Kidney glomerular epithelial cell (primary cell): ENCODE measurements at regions not wholly inside any gene's neighbourhood (a gene's known extent, or its start where the extent isn't known, plus 50 kb on each side); places are given as distances from the start of the nearest gene placed in this dataset.
"Not testable (repeated sequence)": the region's sequence is repeated elsewhere in the genome, so short reads cannot be mapped to it uniquely, and the experiment has no call there.

Experiments used
- DNase-seq: peaks from one replicate; lab custom pipeline; 2025; lab: John Stamatoyannopoulos, UW

- DNase-seq = no peak
Observed at GRCh38 chr3:88408935-88409334, 259.2 kb downstream of the C3orf38 start.

GRCh38 chr3:88410259-88410658 is 260.5 kb downstream of the C3orf38 start:
- no peak for DNase-seq

DNA sequence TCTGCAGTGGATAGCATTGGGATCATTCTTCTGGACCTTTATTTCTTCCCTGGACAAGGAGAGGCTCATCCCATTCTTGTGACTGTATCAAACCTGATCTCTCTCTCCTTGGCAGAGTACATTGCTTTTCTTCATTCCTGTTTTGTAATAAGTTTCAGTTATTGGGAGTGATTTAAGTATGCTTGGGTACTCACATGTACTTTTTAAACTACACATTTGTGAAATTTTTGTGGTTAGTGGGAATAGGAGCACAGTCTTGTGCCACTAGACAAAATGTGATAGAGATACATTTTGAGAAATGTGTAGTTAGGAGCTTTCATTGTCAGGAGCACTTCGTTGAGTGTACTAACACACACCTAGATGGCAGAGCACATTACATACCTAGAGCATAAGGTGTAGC is 262.6 kb downstream of the C3orf38 start:
- no peak for DNase-seq

- DNase-seq = no peak
Observed at GRCh38 chr3:88416436-88416835, 266.7 kb downstream of the C3orf38 start.

DNA sequence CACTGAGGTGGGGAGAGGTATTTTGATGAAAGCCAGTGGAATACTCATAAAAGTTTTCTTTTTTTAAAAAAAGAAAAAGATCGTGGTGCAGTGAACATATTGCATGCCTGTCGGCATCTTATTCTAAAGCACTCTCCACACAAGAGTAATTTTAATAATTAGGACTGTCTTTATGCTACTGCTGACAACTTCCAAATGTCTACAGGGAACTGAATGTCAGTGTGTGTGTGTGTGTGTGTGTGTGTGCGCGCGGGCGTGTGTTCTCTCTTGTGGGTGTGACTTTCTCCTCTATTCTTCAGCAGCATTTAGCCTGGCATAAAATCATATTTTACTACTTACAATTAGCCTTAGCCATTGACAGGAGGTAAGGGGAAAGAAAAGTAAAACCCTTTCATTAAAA is 268.5 kb downstream of the C3orf38 start:
- DNase-seq = no peak

GRCh38 chr3:88433568-88433967 is 283.8 kb downstream of the C3orf38 start:
- no peak for DNase-seq

DNA sequence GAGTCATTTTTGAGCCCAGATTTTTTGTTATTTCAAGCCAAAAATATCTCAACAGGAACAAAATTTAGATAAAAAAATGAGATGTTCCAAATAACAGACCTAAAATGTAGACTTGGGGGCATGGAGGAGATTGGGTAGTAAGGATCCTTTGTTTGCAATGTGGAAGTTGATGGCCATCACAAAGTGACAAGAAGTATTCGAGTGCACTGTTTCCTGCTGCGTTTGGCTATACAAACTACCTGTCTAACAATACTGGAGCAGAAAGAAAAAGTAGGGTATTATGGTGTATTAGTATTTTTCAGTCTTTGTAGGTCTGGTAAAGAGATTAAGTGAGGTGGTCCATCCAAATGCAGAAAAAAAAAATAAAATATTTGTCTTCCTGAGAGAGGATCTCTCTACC is 284.2 kb downstream of the C3orf38 start:
- DNase-seq = no peak

GRCh38 chr3:88440701-88441100 is 290.9 kb downstream of the C3orf38 start:
- no peak for DNase-seq

DNA sequence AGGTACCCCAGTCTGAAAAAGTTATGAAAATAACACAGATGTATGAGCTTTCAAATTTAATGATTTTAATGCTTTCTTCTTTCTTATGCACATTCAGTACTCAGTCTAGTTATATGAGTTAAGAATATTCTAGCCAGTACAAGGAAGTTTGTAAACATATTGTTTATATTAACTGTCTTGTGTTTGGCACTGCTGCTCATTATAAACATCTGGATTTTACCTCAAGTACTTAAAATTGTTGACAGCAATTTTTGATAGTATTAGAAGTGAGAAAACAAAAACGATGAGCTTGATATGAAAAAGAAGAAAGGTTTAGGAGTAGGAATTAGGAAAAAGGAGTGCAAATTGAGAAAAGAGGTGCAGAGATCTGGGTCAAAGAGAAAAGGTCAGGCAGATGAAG is 293.3 kb downstream of the C3orf38 start:
- DNase-seq = no peak

GRCh38 chr3:88444251-88444650 is 294.5 kb downstream of the C3orf38 start:
- no peak for DNase-seq

DNA sequence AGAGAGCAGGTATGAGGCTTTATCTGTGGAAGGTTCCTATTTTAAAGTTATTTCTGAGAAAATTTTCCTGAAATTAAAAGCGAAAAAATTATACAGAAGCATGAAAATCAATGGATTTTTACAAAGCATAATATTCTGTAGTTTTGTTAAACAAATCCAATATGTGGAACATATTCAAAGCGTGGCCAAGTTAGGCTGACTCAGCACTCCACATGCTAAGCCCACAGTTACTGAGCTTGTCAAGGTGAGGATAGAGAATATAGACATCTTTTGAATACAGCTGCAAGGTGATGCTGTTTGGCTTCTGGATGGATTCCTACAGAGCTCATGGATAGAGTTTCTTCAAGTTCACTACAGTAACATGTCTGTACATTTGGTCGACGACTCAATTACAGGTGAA is 302.5 kb downstream of the C3orf38 start:
- DNase-seq = no peak

GRCh38 chr3:88460369-88460768 is 310.6 kb downstream of the C3orf38 start:
- DNase-seq = no peak

DNA sequence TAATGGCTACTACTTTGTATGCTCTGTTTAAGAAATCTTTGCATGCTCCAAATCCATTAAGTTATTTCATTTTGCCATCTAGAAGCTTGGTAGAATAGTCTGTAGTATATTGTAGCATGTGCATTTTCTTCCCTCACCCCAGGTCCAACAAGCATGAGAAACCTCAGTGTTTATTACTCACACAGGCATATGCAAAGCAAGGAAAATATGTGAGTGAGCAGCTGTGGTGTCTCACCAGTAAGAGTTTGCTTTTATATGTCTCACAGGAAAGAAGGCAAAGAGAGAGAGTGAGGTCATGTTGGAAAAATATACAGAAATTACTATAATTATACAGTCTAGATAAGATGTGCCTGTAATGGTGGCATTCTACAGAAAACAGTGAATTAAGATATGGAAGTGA is 312.5 kb downstream of the C3orf38 start:
- no peak for DNase-seq

DNA sequence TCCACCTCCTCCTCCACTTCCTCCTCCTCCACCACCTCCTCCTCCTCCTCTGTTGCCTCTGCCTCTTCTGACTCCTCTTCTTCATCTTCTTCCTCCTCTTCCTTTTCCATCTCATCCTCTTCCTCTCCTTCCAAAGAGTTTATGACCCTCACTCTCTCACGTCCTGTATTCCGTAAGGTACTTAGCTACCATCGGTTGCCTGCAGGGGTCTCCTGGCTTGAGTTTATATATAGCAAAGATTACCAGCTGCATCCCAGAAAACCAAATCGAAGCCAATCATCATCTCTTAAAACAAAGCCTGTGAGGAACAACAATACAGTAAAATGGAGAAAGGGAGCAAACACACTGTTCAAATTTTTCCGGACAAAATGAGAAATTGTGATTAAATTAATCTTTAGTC is 317.4 kb downstream of the C3orf38 start:
- no peak for DNase-seq

DNA sequence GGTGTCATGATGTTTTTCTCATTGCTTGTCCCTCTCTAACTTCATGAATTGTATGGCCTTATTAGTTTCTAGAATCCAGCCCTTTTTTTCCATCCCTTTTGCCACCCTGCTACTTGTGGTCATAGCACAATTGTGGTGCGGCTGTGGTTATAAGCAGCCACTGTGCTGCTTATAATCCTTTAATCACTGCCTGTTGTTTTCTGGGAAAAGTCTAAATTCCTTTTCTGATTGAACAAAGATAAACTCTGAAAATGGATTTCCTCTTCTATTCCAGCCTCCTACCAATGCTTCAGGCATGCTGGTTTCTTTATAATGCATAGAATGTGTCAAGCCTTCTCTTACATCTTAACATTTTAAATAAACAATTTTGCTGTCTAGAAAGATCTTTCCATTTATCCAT is 319.5 kb downstream of the C3orf38 start:
- DNase-seq = no peak

DNA sequence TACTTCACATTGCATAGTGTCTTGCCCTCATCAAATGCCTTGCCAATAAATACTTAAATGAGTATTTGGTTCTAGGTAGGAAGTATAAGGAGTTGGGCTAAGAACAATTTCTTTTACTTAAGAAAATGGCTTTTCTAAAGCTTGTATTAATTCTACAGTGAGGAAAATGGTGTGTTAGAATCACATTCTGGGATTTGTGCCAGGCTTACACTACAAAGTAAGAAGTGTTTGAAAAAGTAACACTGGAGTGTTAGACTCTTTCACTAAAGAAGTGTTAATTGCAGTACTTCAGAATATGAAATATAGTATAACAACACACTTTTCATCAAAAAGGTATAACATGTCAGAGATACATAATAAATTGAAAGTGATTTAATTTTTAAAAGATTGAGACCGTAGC is 328.7 kb downstream of the C3orf38 start:
- DNase-seq = no peak

GRCh38 chr3:88480822-88481221 is 331.1 kb downstream of the C3orf38 start:
- no peak for DNase-seq

DNA sequence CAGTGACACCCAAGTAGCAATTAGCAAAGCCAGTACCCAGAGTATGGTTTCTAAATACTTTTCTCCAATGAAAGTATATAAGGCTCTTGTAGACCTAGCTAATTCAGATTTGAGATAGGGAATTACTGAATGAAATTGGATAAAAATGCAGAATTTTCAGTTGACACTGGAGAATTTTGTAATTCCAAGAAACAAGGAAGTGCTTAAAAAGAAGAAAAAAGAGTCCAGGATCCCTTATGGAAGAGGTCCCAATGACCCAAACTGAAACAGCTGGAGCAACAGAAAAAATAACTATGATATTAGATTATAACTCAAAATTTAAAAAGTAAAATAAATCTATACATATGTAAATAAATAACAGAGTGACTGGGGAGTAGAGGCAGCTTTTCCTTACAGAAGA is 335.2 kb downstream of the C3orf38 start:
- no peak for DNase-seq

DNA sequence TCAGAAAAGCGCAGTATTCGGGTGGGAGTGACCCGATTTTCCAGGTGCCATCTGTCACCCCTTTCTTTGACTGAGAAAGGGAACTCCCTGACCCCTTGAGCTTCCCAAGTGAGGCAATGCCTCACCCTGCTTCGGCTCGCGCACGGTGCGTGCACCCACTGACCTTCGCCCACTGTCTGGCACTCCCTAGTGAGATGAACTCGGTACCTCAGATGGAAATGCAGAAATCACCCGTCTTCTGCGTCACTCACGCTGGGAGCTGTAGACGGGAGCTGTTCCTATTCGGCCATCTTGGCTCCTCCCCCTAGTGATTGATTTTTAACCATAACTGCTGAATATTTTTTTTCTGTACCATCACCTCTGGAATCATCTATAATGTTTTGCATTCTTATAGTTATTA is 359.1 kb downstream of the C3orf38 start:
- not testable (repeated sequence) for DNase-seq

DNA sequence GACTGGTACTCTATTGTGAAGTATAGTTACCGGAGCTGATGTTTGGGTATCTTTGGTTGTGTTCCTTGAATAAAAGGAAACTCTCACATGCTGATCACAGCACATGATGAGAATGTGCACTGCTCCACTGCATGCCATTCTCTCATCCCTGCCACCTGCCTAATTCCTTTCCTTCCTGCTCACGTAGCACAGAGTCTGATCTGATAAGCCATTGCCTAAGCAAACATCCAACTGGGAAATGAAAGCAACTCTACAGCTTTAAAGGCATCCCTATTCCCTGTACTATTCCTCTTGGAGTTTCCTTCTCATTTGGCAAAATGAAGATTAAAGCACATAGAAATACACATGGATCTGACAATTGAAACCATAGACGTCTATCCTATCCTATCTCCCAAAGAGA is 359.8 kb downstream of the C3orf38 start:
- DNase-seq = no peak

DNA sequence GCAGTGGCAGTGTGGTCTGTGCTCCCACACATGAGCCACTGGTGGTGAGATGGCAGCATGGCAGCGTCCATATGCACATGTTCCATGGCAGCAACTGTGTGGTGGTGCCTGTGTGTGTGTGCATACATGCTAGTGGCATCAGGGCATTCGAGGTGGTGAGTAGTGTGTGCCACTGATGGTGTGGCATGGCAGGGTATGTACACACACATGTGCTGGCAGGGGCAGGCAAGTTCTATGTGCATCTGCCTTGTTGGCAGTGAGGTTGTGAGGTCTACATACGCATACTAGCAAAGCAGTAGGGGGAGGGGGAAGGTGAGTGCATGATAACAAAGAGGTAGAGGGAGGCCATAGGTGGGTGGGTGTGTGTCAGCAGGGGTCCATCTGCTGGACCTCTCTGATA is 378.7 kb downstream of the C3orf38 start:
- no peak for DNase-seq

GRCh38 chr3:88534534-88534933 is 384.8 kb downstream of the C3orf38 start:
- DNase-seq = no peak

DNA sequence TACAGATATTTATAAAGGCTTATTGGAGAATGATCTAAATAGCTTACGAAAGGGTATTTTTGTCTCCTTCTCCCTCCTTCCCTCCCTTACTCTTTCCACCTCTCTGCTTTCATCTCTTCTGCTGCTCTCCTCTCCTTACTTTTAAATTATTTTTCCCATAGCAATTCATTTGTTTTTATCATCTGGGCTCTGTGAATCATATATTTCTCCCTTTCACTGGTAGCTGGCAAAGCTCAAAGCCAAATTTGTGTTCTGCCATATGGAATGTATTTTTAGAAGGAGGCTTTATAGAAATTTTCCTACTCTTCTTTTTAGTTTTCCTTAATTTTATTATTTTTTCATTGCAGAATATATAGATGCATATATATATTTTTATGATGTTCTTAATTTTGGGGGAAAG is 385.8 kb downstream of the C3orf38 start:
- DNase-seq = no peak

GRCh38 chr3:88542916-88543315 is 393.2 kb downstream of the C3orf38 start:
- no peak for DNase-seq

DNA sequence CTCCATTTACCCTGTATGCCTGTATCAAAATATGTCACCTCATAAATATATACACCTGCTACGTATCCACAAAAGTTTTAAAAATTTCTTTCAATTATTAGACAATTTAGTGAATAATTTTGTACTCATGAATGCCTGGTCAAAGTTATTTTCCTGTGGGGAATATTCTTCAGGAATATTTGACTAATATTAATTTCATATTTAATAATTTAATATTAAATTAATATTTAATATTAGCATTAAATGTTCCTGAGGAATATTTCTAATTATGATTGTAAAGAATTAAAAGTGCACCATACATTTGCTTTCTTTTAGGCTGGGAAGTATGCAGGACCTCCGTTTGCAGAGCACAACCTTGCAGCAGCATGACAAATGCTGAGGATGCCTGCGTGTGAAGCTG is 422.7 kb downstream of the C3orf38 start:
- DNase-seq = no peak
